Stimulated activated naive B cell treated with anti-CD40 and anti-IgM and Interleukin-4, amounts not matched to agents 10 μg/mL and 1 μg/mL and 100 μg/mL, for 72 hours (primary cell): ENCODE measurements at regions not wholly inside any gene's neighbourhood (a gene's known extent, or its start where the extent isn't known, plus 50 kb on each side); places are given as distances from the start of the nearest gene placed in this dataset.
"Not testable (repeated sequence)": the region's sequence is repeated elsewhere in the genome, so short reads cannot be mapped to it uniquely, and the experiment has no call there.

ENCODE experiments used
- ATAC-seq, 2 donors: fragments of 150-1000 bp; cut with Tn5 transposase; replicated peaks; 2 replicates each; pipeline ENCODE4 v1.10.0; 2021; ENCODE audit warnings: moderate library complexity in 1 of 2
- DNase-seq: peaks from one replicate; pipeline ENCODE4 v3.0.0; 2021
- H3K27ac Mint-ChIP-seq: one replicate; pipeline ENCODE4 v1.8.0; 2022; ENCODE audit warnings: mild to moderate bottlenecking, mixed read lengths
- H3K27me3 Mint-ChIP-seq, 2 donors: one replicate each; pipeline ENCODE4 v1.8.0; 2022; ENCODE audit warnings: mixed read lengths in 2 of 2
- H3K36me3 Mint-ChIP-seq, 2 donors: one replicate each; pipeline ENCODE4 v1.8.0; 2022; ENCODE audit warnings: mixed read lengths in 2 of 2, mild to moderate bottlenecking in 1 of 2
- H3K4me1 Mint-ChIP-seq, 2 donors: one replicate each; pipeline ENCODE4 v1.8.0; 2022; ENCODE audit warnings: mixed read lengths in 2 of 2, mild to moderate bottlenecking in 1 of 2
- H3K4me3 Mint-ChIP-seq, 2 donors: one replicate each; pipeline ENCODE4 v1.8.0; 2022; ENCODE audit warnings: mild to moderate bottlenecking in 2 of 2, mixed read lengths in 2 of 2, moderate library complexity in 1 of 2
- H3K9me3 Mint-ChIP-seq, 2 donors: one replicate each; pipeline ENCODE4 v1.8.0; 2022; ENCODE audit warnings: mixed read lengths in 2 of 2, mild to moderate bottlenecking in 1 of 2

- Mint-ChIP-seq H3K27ac (no peak overlapping the region), H3K4me3 (no peak overlapping the region)
- peak; percentile 51 to 63 for ATAC-seq
Observed at GRCh38 chr3:72079369-72079872, 294.5 kb upstream of the PROK2 start.

GRCh38 chr3:72078676-72079368 lies 293.9 kb upstream of the PROK2 start:
- peaks cover 8 to 10% of the 10 kb centered on the region in 2 donors for H3K9me3 Mint-ChIP-seq
- H3K4me3 Mint-ChIP-seq: no peak overlapping the region
- peak; percentile 20 to 41 for ATAC-seq
- H3K27me3 Mint-ChIP-seq: peaks cover 0 to 7% of the 10 kb centered on the region in 2 donors
- peak overlapping the region; percentile 91 for H3K27ac Mint-ChIP-seq
- no peak for DNase-seq
- H3K4me1 Mint-ChIP-seq: peaks cover 48 to 68% of the 10 kb centered on the region in 2 donors
- peaks cover 3 to 5% of the 10 kb centered on the region in 2 donors for H3K36me3 Mint-ChIP-seq

More at GRCh38 chr3:72079369-72079872, 294.5 kb upstream of the PROK2 start:
- Mint-ChIP-seq H3K36me3 (peaks cover 3 to 5% of the 10 kb centered on the region in 2 donors), H3K27me3 (peaks cover 0 to 7% of the 10 kb centered on the region in 2 donors), H3K9me3 (peaks cover 8 to 10% of the 10 kb centered on the region in 2 donors), H3K4me1 (peaks cover 49 to 69% of the 10 kb centered on the region in 2 donors)
- no peak for DNase-seq

- H3K4me3 Mint-ChIP-seq: peak overlapping the region; percentile 0 to 2
- peaks cover 3 to 5% of the 10 kb centered on the region in 2 donors for H3K36me3 Mint-ChIP-seq
- peaks cover 39 to 57% of the 10 kb centered on the region in 2 donors for H3K4me1 Mint-ChIP-seq
- peak; percentile 5 to 40 for ATAC-seq
- peaks cover 8 to 10% of the 10 kb centered on the region in 2 donors for H3K9me3 Mint-ChIP-seq
- DNase-seq: no peak
- H3K27ac Mint-ChIP-seq: no peak overlapping the region
- no peaks in the 10 kb centered on the region for H3K27me3 Mint-ChIP-seq
Observed at GRCh38 chr3:72077473-72078259, 292.7 kb upstream of the PROK2 start.

GRCh38 chr3:72075848-72076247 lies 290.9 kb upstream of the PROK2 start:
- not testable (repeated sequence) for DNase-seq, H3K4me3 Mint-ChIP-seq, H3K27ac Mint-ChIP-seq, H3K9me3 Mint-ChIP-seq, H3K36me3 Mint-ChIP-seq, ATAC-seq
- H3K4me1 Mint-ChIP-seq: peaks cover 30 to 40% of the 10 kb centered on the region in 2 donors
- H3K27me3 Mint-ChIP-seq: peaks cover 8 to 11% of the 10 kb centered on the region in 2 donors

GRCh38 chr3:72071624-72072023 lies 286.7 kb upstream of the PROK2 start:
- Mint-ChIP-seq H3K27ac (no peak overlapping the region), H3K4me3 (no peak overlapping the region), H3K4me1 (peaks cover 0 to 3% of the 10 kb centered on the region in 2 donors), H3K36me3 (peaks cover 3 to 5% of the 10 kb centered on the region in 2 donors), H3K9me3 (peaks cover 8 to 9% of the 10 kb centered on the region in 2 donors), H3K27me3 (peaks cover 15 to 32% of the 10 kb centered on the region in 2 donors)
- DNase-seq: no peak
- ATAC-seq: no peak

GRCh38 chr3:72070005-72070404 lies 285.1 kb upstream of the PROK2 start:
- peaks cover 0 to 3% of the 10 kb centered on the region in 2 donors for H3K4me1 Mint-ChIP-seq
- H3K4me3 Mint-ChIP-seq: no peak overlapping the region
- H3K27ac Mint-ChIP-seq: no peak overlapping the region
- ATAC-seq (no peak), DNase-seq (no peak)
- peaks cover 30 to 46% of the 10 kb centered on the region in 2 donors for H3K27me3 Mint-ChIP-seq
- no peaks in the 10 kb centered on the region for H3K36me3 Mint-ChIP-seq
- H3K9me3 Mint-ChIP-seq: peaks cover under 1 to 1% of the 10 kb centered on the region in 2 donors

- H3K36me3 Mint-ChIP-seq: peaks cover 0 to under 1% of the 10 kb centered on the region in 2 donors
- no peak overlapping the region for H3K4me3 Mint-ChIP-seq
- H3K27ac Mint-ChIP-seq: no peak overlapping the region
- peaks cover 0 to 3% of the 10 kb centered on the region in 2 donors for H3K4me1 Mint-ChIP-seq
- H3K27me3 Mint-ChIP-seq: peaks cover 30 to 46% of the 10 kb centered on the region in 2 donors
- ATAC-seq (no peak), DNase-seq (no peak)
- peaks cover 0 to under 1% of the 10 kb centered on the region in 2 donors for H3K9me3 Mint-ChIP-seq
Observed at GRCh38 chr3:72069543-72069942, 284.6 kb upstream of the PROK2 start.

GRCh38 chr3:72068621-72069020 lies 283.7 kb upstream of the PROK2 start:
- peaks cover 0 to 3% of the 10 kb centered on the region in 2 donors for H3K4me1 Mint-ChIP-seq
- H3K27me3 Mint-ChIP-seq: peaks cover 36 to 46% of the 10 kb centered on the region in 2 donors
- peaks cover 7 to 8% of the 10 kb centered on the region in 2 donors for H3K9me3 Mint-ChIP-seq
- DNase-seq (no peak), ATAC-seq (no peak)
- H3K27ac Mint-ChIP-seq: no peak overlapping the region
- H3K4me3 Mint-ChIP-seq: no peak overlapping the region
- H3K36me3 Mint-ChIP-seq: peaks cover 7 to 9% of the 10 kb centered on the region in 2 donors

GRCh38 chr3:72067721-72068120 lies 282.8 kb upstream of the PROK2 start:
- DNase-seq: no peak
- H3K4me3 Mint-ChIP-seq: no peak overlapping the region
- no peak overlapping the region for H3K27ac Mint-ChIP-seq
- H3K4me1 Mint-ChIP-seq: peaks cover 0 to 3% of the 10 kb centered on the region in 2 donors
- H3K36me3 Mint-ChIP-seq: peaks cover 7 to 15% of the 10 kb centered on the region in 2 donors
- H3K9me3 Mint-ChIP-seq: peaks cover 15 to 17% of the 10 kb centered on the region in 2 donors
- no peak for ATAC-seq
- peaks cover 44 to 46% of the 10 kb centered on the region in 2 donors for H3K27me3 Mint-ChIP-seq

- DNase-seq: no peak
- H3K27ac Mint-ChIP-seq: no peak overlapping the region
Observed at GRCh38 chr3:72065872-72066641, 281.1 kb upstream of the PROK2 start.

GRCh38 chr3:72065236-72065635 lies 280.3 kb upstream of the PROK2 start:
- Mint-ChIP-seq H3K4me3 (no peak overlapping the region), H3K27me3 (peaks cover 35 to 39% of the 10 kb centered on the region in 2 donors), H3K9me3 (peaks cover 15 to 17% of the 10 kb centered on the region in 2 donors), H3K36me3 (peaks cover 8 to 18% of the 10 kb centered on the region in 2 donors), H3K27ac (no peak overlapping the region), H3K4me1 (peaks cover 0 to 3% of the 10 kb centered on the region in 2 donors)
- DNase-seq (no peak), ATAC-seq (no peak)

More at GRCh38 chr3:72065872-72066641, 281.1 kb upstream of the PROK2 start:
- Mint-ChIP-seq H3K9me3 (peaks cover 15 to 17% of the 10 kb centered on the region in 2 donors), H3K4me3 (no peak overlapping the region), H3K36me3 (peaks cover 8 to 18% of the 10 kb centered on the region in 2 donors), H3K27me3 (peaks cover 36 to 39% of the 10 kb centered on the region in 2 donors), H3K4me1 (peaks cover 0 to 3% of the 10 kb centered on the region in 2 donors)
- no peak for ATAC-seq

- not testable (repeated sequence) for H3K27ac Mint-ChIP-seq, H3K4me1 Mint-ChIP-seq, ATAC-seq, DNase-seq, H3K4me3 Mint-ChIP-seq
- peaks cover 8 to 18% of the 10 kb centered on the region in 2 donors for H3K36me3 Mint-ChIP-seq
- peaks cover 15 to 17% of the 10 kb centered on the region in 2 donors for H3K9me3 Mint-ChIP-seq
- peaks cover 38 to 39% of the 10 kb centered on the region in 2 donors for H3K27me3 Mint-ChIP-seq
Observed at GRCh38 chr3:72064727-72065126, 279.8 kb upstream of the PROK2 start.

GRCh38 chr3:72062017-72062416 lies 277.1 kb upstream of the PROK2 start:
- Mint-ChIP-seq H3K4me1 (no peaks in the 10 kb centered on the region), H3K4me3 (no peak overlapping the region), H3K9me3 (peaks cover 15 to 17% of the 10 kb centered on the region in 2 donors), H3K36me3 (peaks cover 8 to 18% of the 10 kb centered on the region in 2 donors), H3K27ac (no peak overlapping the region), H3K27me3 (peaks cover 23 to 36% of the 10 kb centered on the region in 2 donors)
- ATAC-seq: no peak
- no peak for DNase-seq
